Hepatocyte (in vitro differentiated cells): ENCODE measurements at regions not wholly inside any gene's neighbourhood (a gene's known extent, or its start where the extent isn't known, plus 50 kb on each side); places are given as distances from the start of the nearest gene placed in this dataset.

Experiments used
- EZH2 ChIP-seq: fragments of 200-600 bp; sonication (generic); IDR thresholded peaks from 2 replicates; pipeline ENCODE4 v1.6.1; 2016; ENCODE audit warnings: antibody characterized with exemption, mild to moderate bottlenecking, borderline replicate concordance
- EZH2phosphoT487 ChIP-seq: fragments of 200-600 bp; sonication (generic); IDR thresholded peaks from one replicate; pipeline ENCODE4 v1.6.1; 2018; ENCODE audit warnings: antibody characterized with exemption, mild to moderate bottlenecking, low read depth, moderate library complexity; ENCODE audit not compliant: unreplicated experiment, severe bottlenecking
- TF ChIP-seq, protein P1 (sequence below): fragments of 200-600 bp; sonication (generic); IDR thresholded peaks from 2 replicates; pipeline ENCODE4 v1.5.1; 2016; ENCODE audit warnings: antibody characterized with exemption, mild to moderate bottlenecking; ENCODE audit not compliant: poor library complexity

DNA sequence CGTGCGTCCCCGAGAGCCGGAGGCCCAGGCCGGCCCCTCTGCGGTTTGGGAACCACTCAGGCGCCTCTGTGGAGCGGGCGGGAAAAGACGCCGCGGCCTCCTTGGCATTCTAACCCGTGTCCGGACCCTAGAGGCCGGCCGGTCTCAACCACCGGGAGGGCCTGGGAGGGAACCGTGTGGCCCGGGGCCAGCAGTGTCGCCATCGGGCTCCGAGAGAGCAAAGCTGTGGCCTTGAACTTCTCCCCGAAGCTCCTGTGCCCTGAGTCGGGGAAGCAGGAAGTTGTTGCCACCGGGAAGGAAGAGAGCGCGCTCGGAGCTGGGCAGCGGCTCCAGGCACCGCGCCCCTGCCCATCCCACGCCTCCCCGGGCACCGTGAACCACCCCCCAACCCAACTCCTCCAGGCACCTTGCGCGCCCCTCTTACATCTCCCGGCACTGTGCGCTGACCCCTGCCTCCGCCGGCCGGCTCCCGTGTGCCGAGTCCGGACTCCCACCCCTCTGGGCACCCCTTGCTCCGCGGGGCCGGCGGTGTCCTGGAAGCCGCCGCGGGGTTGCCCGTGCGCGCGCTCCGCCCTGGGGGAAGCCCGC, 80.0 kb upstream of the PPARA start:
- TF ChIP-seq EZH2, result peak; percentile 58
- TF ChIP-seq, protein P1, sequence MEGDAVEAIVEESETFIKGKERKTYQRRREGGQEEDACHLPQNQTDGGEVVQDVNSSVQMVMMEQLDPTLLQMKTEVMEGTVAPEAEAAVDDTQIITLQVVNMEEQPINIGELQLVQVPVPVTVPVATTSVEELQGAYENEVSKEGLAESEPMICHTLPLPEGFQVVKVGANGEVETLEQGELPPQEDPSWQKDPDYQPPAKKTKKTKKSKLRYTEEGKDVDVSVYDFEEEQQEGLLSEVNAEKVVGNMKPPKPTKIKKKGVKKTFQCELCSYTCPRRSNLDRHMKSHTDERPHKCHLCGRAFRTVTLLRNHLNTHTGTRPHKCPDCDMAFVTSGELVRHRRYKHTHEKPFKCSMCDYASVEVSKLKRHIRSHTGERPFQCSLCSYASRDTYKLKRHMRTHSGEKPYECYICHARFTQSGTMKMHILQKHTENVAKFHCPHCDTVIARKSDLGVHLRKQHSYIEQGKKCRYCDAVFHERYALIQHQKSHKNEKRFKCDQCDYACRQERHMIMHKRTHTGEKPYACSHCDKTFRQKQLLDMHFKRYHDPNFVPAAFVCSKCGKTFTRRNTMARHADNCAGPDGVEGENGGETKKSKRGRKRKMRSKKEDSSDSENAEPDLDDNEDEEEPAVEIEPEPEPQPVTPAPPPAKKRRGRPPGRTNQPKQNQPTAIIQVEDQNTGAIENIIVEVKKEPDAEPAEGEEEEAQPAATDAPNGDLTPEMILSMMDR, result no peak
- TF ChIP-seq EZH2phosphoT487, result no peak
